ENCODE measurements at regions not wholly inside any gene's neighbourhood (a gene's known extent, or its start where the extent isn't known, plus 50 kb on each side); places are given as distances from the start of the nearest gene placed in this dataset.

DNA sequence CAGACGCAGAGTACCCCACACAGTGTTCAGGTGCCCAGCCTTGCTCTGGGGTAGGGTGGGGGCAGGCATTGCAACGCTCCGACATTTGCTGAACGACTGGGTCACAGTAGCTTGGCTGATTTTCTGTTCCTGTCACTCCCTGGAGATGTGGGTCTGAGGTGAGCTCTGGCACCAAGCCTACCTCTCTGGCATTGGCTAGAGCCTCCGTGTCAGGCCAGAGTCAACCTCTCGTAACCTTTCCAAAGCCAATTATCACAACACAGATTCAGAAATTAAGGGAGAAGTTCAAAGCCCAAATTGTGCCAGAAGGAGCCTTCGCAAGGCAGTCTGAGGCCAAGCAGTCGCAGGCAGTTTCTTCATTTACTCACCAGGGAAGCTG lies 117.2 kb downstream of the IRS2 start:
- Histone ChIP-seq H3K27me3 (no peaks in the 10 kb centered on the region), H3K9me3 (no peaks in the 10 kb centered on the region), H3K27ac (no peak overlapping the region), H3K4me3 (no peak overlapping the region), H3K4me1 (no peaks in the 10 kb centered on the region), H3K36me3 (ENCODE audit: low read depth, missing control alignments) (no peaks in the 10 kb centered on the region)
- intact Hi-C loops (cut with DNase I; ENCODE audit: low total_unique reads): no loop called here
- no peak for TF ChIP-seq POLR2A (IDR thresholded peaks at IDR 0.05)
- TF ChIP-seq, protein P1, sequence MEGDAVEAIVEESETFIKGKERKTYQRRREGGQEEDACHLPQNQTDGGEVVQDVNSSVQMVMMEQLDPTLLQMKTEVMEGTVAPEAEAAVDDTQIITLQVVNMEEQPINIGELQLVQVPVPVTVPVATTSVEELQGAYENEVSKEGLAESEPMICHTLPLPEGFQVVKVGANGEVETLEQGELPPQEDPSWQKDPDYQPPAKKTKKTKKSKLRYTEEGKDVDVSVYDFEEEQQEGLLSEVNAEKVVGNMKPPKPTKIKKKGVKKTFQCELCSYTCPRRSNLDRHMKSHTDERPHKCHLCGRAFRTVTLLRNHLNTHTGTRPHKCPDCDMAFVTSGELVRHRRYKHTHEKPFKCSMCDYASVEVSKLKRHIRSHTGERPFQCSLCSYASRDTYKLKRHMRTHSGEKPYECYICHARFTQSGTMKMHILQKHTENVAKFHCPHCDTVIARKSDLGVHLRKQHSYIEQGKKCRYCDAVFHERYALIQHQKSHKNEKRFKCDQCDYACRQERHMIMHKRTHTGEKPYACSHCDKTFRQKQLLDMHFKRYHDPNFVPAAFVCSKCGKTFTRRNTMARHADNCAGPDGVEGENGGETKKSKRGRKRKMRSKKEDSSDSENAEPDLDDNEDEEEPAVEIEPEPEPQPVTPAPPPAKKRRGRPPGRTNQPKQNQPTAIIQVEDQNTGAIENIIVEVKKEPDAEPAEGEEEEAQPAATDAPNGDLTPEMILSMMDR (IDR thresholded peaks at IDR 0.05): no peak
- whole genome bisulfite sequencing, 2 donors: 75 to 89% methylated on average over 6 to 8 of the region's 8 CpGs
- no peak for DNase-seq

DNA sequence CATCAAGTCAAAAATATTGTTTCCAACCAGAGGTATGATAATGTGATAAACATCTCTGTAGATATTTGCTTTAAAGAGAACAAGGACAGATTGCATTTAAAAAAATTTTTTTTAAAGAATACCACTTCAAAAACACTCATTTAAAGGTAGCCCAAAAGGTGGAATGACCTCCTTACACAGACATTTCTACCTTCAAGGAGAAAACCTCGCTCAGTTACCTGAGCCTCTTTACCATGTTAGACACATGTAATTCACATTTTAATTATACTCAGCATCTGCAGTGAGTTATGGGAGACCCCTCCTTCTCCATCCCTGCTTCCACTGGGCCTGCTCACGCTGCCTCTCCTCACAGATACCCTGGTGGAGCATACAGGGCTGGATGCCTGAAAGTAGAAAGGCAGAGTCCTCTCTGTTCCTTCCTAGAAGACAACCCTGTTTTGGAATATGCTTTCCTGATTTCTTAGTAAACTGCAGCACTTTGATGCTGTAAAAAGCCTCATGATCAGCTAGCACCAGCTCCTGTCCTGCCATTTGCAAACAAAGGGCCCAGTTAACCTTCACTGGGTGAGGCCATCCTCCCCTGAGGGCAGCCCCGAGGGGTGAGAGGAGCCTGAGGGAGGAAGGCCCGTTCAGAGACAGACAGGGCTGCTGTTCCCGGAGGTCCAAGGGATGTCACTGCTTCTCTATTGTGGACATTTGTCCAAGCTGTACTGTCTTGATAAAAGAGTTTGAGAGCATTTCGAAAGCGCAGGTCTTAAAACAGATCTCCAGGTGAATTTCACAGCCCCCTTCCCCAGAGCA lies 117.8 kb downstream of the IRS2 start:
- no peaks in the 10 kb centered on the region for H3K36me3 ChIP-seq (ENCODE audit: low read depth, missing control alignments)
- intact Hi-C loops (cut with DNase I; ENCODE audit: low total_unique reads): no loop called here
- no peaks in the 10 kb centered on the region for H3K27me3 ChIP-seq
- no peaks in the 10 kb centered on the region for H3K4me1 ChIP-seq
- H3K27ac ChIP-seq: no peak overlapping the region
- H3K4me3 ChIP-seq: no peak overlapping the region
- DNase-seq: no peak
- no peaks in the 10 kb centered on the region for H3K9me3 ChIP-seq
- TF ChIP-seq POLR2A (IDR thresholded peaks at IDR 0.05): no peak
- TF ChIP-seq, protein P1 (IDR thresholded peaks at IDR 0.05): no peak
- 79 to 92% methylated on average over 2 to 7 of the region's 7 CpGs for WGBS, 2 donors

DNA sequence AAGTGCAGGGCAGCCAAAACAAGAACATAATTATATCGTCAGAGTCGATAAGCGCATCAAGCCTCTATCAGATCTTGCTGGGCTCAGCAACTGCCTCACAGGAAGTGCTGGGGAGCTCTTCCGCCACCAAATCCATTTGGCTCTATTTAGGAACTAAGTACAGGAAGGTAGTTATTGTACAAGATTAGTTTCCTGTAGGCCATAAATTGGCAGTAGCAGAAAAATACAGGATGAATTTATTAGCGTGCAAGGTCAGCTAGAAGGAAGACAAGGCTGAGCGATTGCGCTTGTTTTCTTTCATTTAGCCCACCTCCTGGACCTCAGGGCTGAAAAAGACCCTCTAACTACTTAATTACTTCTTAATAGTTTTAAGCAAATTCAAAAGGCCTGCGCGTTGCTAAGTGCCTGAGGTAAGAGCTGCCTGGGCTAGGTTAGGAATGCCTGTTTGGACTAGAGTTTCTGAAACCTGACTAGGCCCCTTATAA lies 118.5 kb downstream of the IRS2 start:
- H3K9me3 ChIP-seq: no peaks in the 10 kb centered on the region
- no peaks in the 10 kb centered on the region for H3K27me3 ChIP-seq
- WGBS, 2 donors: 73 to 76% methylated on average over 9 of the region's 9 CpGs
- H3K4me3 ChIP-seq: no peak overlapping the region
- TF ChIP-seq, protein P1 (IDR thresholded peaks at IDR 0.05): no peak
- TF ChIP-seq POLR2A (IDR thresholded peaks at IDR 0.05): no peak
- no peak overlapping the region for H3K27ac ChIP-seq
- intact Hi-C loops (cut with DNase I; ENCODE audit: low total_unique reads): no loop called here
- no peaks in the 10 kb centered on the region for H3K36me3 ChIP-seq (ENCODE audit: low read depth, missing control alignments)
- no peak for DNase-seq
- no peaks in the 10 kb centered on the region for H3K4me1 ChIP-seq

DNA sequence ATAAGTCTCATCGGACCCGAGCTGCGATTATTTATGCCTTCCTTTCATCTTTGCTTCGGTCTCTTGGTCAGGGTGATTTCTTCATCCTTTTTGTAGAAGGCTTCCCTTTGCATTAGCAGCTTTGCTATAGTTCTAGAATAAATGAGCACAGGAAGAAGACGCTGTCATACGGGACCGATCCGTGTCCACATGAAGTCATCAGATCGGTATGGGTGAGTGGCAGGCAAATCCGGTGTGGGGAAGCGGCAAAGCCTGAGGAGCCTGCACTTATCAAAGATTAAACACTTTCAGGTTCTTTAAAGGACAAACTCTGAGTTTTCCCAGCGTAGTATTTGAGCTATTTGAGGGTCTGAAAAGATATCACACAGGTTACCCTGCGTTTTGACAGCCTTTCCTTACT lies 119.3 kb downstream of the IRS2 start:
- no peaks in the 10 kb centered on the region for H3K9me3 ChIP-seq
- H3K27me3 ChIP-seq: no peaks in the 10 kb centered on the region
- intact Hi-C loops (cut with DNase I; ENCODE audit: low total_unique reads): no loop called here
- no peak overlapping the region for H3K27ac ChIP-seq
- no peak for TF ChIP-seq POLR2A (IDR thresholded peaks at IDR 0.05)
- TF ChIP-seq, protein P1 (IDR thresholded peaks at IDR 0.05): no peak
- no peak overlapping the region for H3K4me3 ChIP-seq
- H3K36me3 ChIP-seq (ENCODE audit: low read depth, missing control alignments): no peaks in the 10 kb centered on the region
- H3K4me1 ChIP-seq: no peaks in the 10 kb centered on the region
- no peak for DNase-seq
- 66 to 82% methylated on average over 13 of the region's 13 CpGs for WGBS, 2 donors

- 79 to 82% methylated on average over 8 of the region's 8 CpGs for WGBS, 2 donors
- Histone ChIP-seq H3K4me1 (no peaks in the 10 kb centered on the region), H3K27ac (no peak overlapping the region), H3K9me3 (no peaks in the 10 kb centered on the region), H3K27me3 (no peaks in the 10 kb centered on the region), H3K36me3 (ENCODE audit: low read depth, missing control alignments) (no peaks in the 10 kb centered on the region), H3K4me3 (no peak overlapping the region)
- TF ChIP-seq, protein P1 (IDR thresholded peaks at IDR 0.05): no peak
- TF ChIP-seq POLR2A (IDR thresholded peaks at IDR 0.05): no peak
- DNase-seq: no peak
- intact Hi-C loops (cut with DNase I; ENCODE audit: low total_unique reads): no loop called here
Measured at GRCh38 chr13:109666656-109667055, 119.7 kb downstream of the IRS2 start.
